ENCODE measurements at regions not wholly inside any gene's neighbourhood (a gene's known extent, or its start where the extent isn't known, plus 50 kb on each side); places are given as distances from the start of the nearest gene placed in this dataset.

GRCh38 chr2:45125232-45125631 is 116.0 kb upstream of the SIX2 start:
- TF ChIP-seq EZH2phosphoT487 (IDR thresholded peaks at IDR 0.05; ENCODE audit: low read length) (no peak), CTCF (IDR thresholded peaks at IDR 0.05; ENCODE audit: low read length) (no peak), EZH2 (optimal IDR thresholded peaks at IDR 0.05; ENCODE audit: low read depth, low read length) (no peak)
